SJCRH30 (cell line): ENCODE measurements at regions not wholly inside any gene's neighbourhood (a gene's known extent, or its start where the extent isn't known, plus 50 kb on each side); places are given as distances from the start of the nearest gene placed in this dataset.

Source experiments
- DNase-seq, 2 experiments: peaks; one replicate each; pipeline ENCODE4 v3.0.0-alpha.2; 2015 to 2020
- H3K27ac ChIP-seq: fragments of 250-450 bp; sonication (Bioruptor Pico); 2 replicates; pipeline ENCODE4 v1.5.1; 2020; ENCODE audit warnings: mild to moderate bottlenecking, moderate library complexity
- H3K27me3 ChIP-seq: fragments of 250-450 bp; sonication (Bioruptor Pico); 2 replicates; pipeline ENCODE4 v1.5.1; 2020; ENCODE audit warnings: mild to moderate bottlenecking, moderate library complexity
- H3K36me3 ChIP-seq: fragments of 250-450 bp; sonication (Bioruptor Pico); 2 replicates; pipeline ENCODE4 v1.5.1; 2020; ENCODE audit warnings: mild to moderate bottlenecking, moderate library complexity
- H3K4me1 ChIP-seq: fragments of 250-450 bp; sonication (Bioruptor Pico); 2 replicates; pipeline ENCODE4 v1.5.1; 2020; ENCODE audit warnings: mild to moderate bottlenecking, moderate library complexity
- H3K4me3 ChIP-seq: fragments of 250-450 bp; sonication (Bioruptor Pico); 2 replicates; pipeline ENCODE4 v1.5.1; 2020; ENCODE audit warnings: mild to moderate bottlenecking, moderate library complexity
- H3K9me3 ChIP-seq: fragments of 250-450 bp; sonication (Bioruptor Pico); replicated peaks from 2 replicates; pipeline ENCODE4 v1.5.1; 2020; ENCODE audit warnings: mild to moderate bottlenecking, moderate library complexity

DNA sequence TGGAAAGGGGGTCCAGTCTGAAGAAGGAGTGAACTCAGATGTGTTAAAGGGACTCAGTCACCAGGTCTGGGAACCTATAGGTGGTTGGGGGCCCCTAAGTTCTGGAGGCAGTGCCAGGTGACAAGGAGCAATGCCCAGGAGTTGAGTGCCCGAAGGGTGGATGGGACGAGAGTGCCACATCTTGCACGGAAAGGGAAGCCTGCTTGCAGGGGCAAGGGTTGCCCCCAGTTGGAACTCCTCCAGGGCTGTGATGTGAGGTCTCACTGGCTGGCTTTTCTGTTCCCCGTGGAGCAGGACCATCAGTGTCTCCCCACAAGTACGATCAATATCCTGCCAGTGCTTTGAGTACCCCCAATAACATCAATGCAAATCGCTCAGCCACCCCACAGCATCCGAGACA lies 107.3 kb downstream of the TOMM20 start:
- peak overlapping the region; percentile 88 for H3K27ac ChIP-seq
- no peak overlapping the region for H3K4me3 ChIP-seq
- no peak for DNase-seq
- H3K4me1 ChIP-seq = peaks cover 78% of the 10 kb centered on the region
- no peaks in the 10 kb centered on the region for H3K9me3 ChIP-seq
- no peaks in the 10 kb centered on the region for H3K27me3 ChIP-seq
- no peaks in the 10 kb centered on the region for H3K36me3 ChIP-seq

DNA sequence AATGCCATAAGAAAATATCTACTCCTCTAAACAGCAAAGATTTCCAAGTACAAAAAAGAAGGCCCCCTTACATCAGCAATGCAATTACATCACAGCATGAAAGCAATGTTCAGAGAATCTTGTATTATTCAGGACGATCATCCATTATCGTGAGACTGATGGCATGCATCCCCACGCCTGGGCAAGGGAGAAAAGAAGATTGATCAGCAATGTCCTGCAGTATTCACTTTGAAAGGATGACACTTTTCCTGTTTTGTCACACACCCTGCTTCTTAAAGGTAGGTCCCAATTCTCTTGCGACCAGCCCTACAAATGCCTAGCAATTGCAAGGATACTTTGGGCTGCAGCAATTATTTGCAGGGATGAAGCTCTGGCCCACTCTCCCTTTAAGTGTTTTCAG lies 108.7 kb downstream of the TOMM20 start:
- Histone ChIP-seq H3K4me3 (no peak overlapping the region), H3K27me3 (no peaks in the 10 kb centered on the region), H3K36me3 (no peaks in the 10 kb centered on the region), H3K27ac (peak overlapping the region; percentile 74), H3K9me3 (no peaks in the 10 kb centered on the region), H3K4me1 (peaks cover 77% of the 10 kb centered on the region)
- DNase-seq = no peak

DNA sequence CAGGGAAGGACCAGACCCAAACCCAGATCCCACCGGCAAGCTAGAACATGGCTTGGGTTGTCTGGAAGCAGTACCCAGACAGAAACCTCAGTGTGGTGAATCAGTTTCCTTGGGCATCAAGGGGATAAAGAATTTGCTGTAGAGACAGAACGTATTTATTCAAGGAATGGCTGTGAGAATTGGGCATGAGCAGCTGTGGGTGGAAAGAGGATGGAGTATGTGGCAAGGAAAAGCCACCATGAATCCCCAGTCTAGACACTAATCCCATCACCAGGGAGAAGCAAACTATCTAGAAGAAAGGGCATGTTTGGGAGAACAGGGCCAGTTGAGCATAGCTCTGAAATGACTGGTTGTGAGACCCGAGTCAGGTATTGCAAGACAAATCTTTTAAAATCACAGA lies 109.2 kb downstream of the TOMM20 start:
- peak; percentile 35 to 62 for DNase-seq
- Histone ChIP-seq H3K27ac (peak overlapping the region; percentile 74), H3K4me1 (peaks cover 72% of the 10 kb centered on the region)

DNA sequence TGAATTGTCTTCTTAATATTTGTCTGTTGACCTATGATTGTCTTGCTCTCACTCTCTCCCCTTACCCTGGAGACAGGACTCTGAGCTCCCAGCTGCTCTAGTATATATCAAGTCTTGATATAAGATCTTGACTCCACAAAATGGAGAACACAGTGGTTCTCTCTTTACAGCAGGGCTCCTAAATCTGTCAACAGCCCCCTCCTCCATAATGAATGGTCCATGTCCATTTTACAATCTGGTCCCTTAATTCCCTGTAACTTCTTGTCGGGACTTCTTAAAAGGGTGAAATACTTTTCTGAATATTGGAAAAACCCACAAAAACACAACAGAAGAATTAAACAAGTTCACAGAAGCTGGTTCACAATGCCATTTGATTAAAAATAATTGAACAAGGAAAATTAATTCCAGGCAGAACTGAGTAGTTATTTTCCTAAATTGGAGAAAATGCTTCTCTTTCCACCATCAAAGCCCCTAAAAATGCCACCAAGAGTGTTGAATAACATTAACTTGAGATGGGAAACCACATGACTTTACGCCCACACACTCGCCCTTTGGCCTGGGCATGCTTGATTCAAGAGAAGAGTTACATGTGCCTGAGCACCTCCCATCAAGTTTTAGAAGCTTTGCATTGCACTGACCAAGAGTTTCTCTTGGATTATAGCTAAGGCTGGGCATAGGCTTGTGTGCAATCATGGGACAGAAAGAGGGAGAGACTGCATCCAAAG lies 109.8 kb downstream of the TOMM20 start:
- peaks cover 66% of the 10 kb centered on the region for H3K4me1 ChIP-seq
- peak overlapping the region; percentile 74 for H3K27ac ChIP-seq
- H3K4me3 ChIP-seq = no peak overlapping the region
- no peaks in the 10 kb centered on the region for H3K27me3 ChIP-seq
- no peak for DNase-seq
- H3K9me3 ChIP-seq = no peaks in the 10 kb centered on the region
- H3K36me3 ChIP-seq = no peaks in the 10 kb centered on the region

More for the DNA sequence above, 109.2 kb downstream of the TOMM20 start:
- Histone ChIP-seq H3K27me3 (no peaks in the 10 kb centered on the region), H3K36me3 (no peaks in the 10 kb centered on the region), H3K4me3 (no peak overlapping the region), H3K9me3 (no peaks in the 10 kb centered on the region)

DNA sequence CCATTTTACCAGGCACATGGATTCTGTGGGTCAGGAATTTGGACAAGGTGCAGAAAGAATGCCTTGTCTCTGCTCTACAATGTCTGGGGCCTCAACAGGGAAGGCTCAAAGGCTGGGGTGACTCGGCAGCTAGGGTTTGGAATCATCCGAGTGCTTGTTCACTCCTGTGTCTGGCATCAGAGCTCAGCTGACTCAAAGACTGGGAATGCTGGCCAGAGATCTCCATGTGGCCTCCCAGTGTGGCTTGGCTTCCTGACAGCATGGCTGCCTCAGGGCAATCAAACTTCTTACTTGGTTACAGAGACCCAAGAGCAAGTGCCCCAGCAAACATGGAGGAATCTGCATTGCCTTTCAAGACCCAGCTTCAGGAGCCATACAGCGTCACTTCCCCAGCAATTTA lies 110.5 kb downstream of the TOMM20 start:
- H3K27ac ChIP-seq = peak overlapping the region; percentile 74
- H3K9me3 ChIP-seq = no peaks in the 10 kb centered on the region
- no peak overlapping the region for H3K4me3 ChIP-seq
- H3K4me1 ChIP-seq = peaks cover 64% of the 10 kb centered on the region
- DNase-seq = peak; percentile 72 to 77
- no peaks in the 10 kb centered on the region for H3K27me3 ChIP-seq
- no peaks in the 10 kb centered on the region for H3K36me3 ChIP-seq

DNA sequence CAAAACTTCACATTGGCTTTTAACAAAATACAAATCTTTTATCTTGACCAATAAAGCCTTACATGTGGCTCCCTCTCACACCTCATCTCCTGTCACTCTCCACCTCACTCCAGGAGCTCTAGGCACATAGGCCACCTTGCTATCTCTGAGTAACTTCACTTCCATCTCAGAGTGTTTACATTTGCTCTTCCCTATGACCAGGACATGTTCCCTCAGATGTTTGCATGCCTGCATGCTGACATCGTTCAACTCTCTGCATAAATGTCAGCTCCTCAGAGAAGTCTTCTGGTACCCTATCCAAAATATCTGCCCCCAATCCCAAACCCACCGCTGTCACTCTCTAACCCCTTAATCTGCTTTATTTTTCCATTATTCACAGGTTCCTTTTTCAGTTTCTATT lies 110.9 kb downstream of the TOMM20 start:
- Histone ChIP-seq H3K4me3 (no peak overlapping the region), H3K27me3 (no peaks in the 10 kb centered on the region), H3K27ac (peak overlapping the region; percentile 74), H3K9me3 (no peaks in the 10 kb centered on the region), H3K4me1 (peaks cover 61% of the 10 kb centered on the region), H3K36me3 (no peaks in the 10 kb centered on the region)
- DNase-seq = no peak

DNA sequence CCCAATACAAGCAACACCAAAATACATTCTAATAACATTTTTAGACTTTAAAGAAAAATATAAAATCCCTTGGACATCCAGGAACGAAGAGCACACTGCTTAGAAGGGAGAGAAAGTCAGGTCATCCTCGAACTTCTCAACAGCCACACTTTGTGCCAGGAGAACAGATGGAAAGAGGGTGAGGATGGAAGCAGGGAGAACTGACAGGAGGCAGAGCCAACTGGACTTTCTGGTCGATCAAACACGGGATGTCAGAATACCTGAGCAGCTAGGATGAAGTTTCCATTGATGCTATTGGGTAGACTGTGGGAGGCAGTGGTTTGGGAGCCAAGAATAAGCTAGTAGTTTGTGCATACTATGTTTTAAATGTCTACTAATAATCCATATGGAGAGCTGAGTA lies 111.4 kb downstream of the TOMM20 start:
- no peaks in the 10 kb centered on the region for H3K27me3 ChIP-seq
- no peaks in the 10 kb centered on the region for H3K9me3 ChIP-seq
- no peaks in the 10 kb centered on the region for H3K36me3 ChIP-seq
- DNase-seq = no peak
- H3K27ac ChIP-seq = peak overlapping the region; percentile 74
- H3K4me1 ChIP-seq = peaks cover 61% of the 10 kb centered on the region
- H3K4me3 ChIP-seq = no peak overlapping the region

DNA sequence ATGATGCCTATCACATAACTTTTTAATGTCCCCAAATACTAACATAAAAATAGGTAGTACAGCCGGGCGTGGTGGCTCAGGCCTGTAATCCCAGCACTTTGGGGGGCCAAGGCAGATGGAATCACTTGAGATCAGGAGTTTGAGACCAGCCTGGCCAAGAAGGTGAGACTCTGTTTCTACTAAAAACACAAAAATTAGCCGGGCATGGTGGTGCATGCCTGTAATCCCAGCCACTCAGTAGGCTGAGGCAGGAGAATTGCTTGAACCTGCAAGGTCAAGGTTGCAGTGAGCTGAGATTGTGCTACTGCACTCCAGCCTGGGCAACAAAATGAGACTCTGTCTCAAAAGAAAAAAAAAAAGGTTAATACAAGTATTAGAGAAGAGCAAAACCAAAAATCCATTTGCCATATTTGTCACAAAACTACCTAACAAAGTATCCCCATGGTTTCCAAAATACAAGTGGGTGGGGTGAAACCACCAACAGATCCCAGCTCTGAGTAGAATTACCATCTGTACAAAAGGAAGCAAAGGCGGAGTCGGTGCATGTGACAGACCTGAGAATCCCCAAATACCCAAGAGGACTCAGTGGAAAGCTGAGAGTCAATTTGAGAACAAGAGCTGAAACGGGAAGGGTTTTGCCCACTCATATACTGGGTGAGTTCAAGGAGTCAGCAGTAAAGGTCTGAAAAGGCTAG lies 113.2 kb downstream of the TOMM20 start:
- H3K27ac ChIP-seq = no peak overlapping the region
- no peaks in the 10 kb centered on the region for H3K9me3 ChIP-seq
- H3K36me3 ChIP-seq = no peaks in the 10 kb centered on the region
- DNase-seq = no peak
- H3K4me3 ChIP-seq = no peak overlapping the region
- peaks cover 50% of the 10 kb centered on the region for H3K4me1 ChIP-seq
- H3K27me3 ChIP-seq = no peaks in the 10 kb centered on the region

DNA sequence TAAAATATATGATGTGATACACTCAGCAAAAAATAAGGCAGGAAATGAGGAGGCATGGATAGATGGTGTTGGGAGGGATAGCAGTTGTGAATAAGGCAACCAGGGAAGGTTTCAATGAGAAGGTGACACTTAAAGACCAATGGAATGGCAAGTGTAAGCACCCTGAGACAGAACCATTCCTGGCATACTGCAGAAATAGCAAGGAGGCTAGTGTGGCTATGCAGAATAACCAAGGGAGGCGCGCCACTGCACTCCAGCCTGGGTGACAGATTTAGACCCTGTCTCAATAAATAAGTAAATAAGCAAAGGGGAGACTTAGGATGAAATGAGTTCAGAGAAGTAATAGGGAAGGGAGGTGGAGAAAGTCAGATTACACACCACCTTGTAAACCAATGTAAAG lies 113.9 kb downstream of the TOMM20 start:
- H3K27ac ChIP-seq = no peak overlapping the region
- H3K4me1 ChIP-seq = peaks cover 44% of the 10 kb centered on the region
- no peaks in the 10 kb centered on the region for H3K9me3 ChIP-seq
- H3K36me3 ChIP-seq = no peaks in the 10 kb centered on the region
- H3K27me3 ChIP-seq = no peaks in the 10 kb centered on the region
- no peak overlapping the region for H3K4me3 ChIP-seq
- DNase-seq = no peak

DNA sequence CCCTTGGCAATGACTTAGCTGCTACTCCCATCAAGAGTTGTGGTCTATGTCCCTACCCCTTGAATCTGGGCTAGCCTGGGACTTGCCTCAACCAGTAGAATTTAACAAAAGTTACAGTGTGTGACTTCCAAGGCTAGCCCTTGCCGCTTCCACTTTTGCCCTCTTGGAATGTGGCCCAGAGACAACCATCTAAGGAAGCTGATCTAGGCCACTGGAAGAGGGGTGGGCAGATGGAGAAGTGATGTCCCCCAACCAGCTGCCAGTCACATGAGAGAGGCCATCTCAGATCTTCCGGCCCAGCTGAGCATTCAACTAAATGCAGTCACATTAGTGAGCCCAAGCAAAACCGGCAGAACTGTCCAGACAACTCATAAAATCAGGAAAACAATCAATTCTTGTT lies 115.1 kb downstream of the TOMM20 start:
- Histone ChIP-seq H3K36me3 (no peaks in the 10 kb centered on the region), H3K27ac (no peak overlapping the region), H3K4me3 (no peak overlapping the region), H3K27me3 (no peaks in the 10 kb centered on the region), H3K9me3 (no peaks in the 10 kb centered on the region), H3K4me1 (peaks cover 31% of the 10 kb centered on the region)
- no peak for DNase-seq

DNA sequence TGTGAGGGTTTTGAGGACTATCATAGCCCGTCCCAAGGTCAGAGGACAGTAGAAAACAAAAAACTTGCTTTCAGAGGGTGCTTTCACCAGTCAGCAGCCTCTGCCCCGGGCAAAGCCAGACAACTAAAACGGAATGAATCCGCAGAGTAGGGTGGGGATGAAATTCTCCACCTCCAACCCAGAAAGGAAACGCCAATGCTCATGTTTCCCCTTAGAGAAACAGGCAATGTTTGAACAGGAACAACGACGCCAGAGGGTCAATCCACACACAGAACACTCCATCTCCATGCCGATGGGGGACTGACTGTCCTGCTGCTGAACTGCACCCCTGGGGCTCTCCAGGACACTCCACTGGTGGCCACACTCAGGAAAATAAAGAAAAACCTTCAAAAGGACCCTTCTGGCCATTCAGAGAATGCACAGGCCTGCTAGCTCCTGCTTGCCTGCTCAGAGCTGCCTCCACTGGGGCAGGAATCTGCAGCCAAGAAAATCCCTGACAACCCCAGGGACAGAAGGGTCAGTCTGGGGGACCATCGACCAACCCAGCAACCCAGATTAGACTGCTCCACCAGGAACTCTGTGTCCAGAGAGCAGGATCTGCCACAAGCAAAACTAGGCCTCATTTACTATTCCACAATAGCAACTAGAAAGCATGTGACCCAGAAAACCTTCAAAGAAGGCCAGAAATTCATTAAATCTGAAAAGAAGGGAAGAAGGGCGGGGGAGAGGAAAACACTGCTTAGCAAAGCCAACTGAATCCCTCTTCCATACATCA lies 116.0 kb downstream of the TOMM20 start:
- Histone ChIP-seq H3K36me3 (no peaks in the 10 kb centered on the region), H3K27me3 (no peaks in the 10 kb centered on the region), H3K4me3 (no peak overlapping the region), H3K4me1 (peaks cover 22% of the 10 kb centered on the region), H3K9me3 (no peaks in the 10 kb centered on the region), H3K27ac (peak overlapping the region; percentile 59)
- no peak for DNase-seq

DNA sequence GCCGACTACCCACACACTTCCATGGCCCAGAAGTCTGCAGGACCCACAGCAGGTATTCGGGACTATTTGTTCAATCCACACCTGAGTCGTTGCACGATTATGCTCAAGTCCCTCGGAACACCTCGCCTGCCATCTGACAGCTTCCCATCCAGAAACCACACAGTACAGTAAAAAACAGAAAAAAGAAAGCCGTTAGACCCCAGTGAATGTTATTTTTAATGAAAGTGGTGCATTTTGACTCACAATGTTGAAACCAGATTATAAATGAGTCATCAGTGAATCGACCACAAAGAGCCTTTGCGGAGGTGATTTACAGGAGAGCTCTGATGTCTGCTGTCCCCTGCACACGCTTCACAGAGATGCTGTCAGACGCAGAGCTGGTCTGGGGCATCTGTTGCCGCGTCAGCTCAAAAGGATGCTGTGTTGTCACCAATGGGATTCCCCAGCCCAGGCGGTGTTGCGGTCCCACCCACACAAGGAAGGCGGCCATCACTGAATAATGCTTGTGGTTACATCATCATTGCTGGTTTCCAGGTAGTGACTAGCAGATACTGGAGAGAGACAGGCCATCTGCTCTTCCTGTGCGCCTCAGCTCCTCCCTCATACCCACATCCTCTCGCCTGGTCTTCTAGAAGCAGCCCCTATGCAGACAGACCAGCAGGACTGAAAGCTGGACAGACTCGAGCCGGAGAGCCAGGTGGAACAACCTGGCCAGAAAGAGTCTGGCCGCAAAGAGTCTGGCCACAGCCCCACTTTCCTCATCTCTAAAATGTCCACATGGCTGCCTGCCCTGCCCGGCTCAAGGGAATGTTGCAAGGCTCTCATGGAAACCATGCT lies 116.8 kb downstream of the TOMM20 start:
- H3K9me3 ChIP-seq = no peaks in the 10 kb centered on the region
- H3K27ac ChIP-seq = peak overlapping the region; percentile 59
- no peaks in the 10 kb centered on the region for H3K27me3 ChIP-seq
- DNase-seq = peak; percentile 83 to 85
- H3K4me1 ChIP-seq = peaks cover 15% of the 10 kb centered on the region
- H3K4me3 ChIP-seq = no peak overlapping the region
- no peaks in the 10 kb centered on the region for H3K36me3 ChIP-seq

DNA sequence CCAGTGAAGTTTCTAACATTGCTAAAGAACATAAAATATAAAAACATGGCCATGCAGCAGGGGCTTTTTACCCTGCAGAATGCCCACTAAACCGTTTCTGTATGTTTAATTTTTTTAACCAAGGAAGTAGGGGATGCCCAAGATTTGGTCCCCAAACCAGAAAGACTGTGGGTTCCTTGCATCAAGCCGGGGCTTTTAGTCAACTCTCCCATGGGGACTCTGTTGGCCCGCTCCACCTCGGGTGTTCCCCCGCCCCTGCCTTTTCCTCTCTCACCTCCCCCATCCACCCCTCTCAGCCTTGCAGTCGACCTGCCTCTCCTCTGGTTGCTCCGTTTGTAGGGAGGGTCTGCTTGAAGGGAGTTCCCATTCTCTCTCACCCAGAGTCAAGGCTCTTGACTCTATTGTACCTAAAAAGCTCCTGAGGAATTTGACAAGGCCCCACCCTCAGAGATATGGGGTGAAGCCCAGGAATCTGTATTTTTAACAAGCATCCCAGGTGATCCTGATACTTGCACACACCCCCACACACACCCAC lies 117.5 kb downstream of the TOMM20 start:
- Histone ChIP-seq H3K27ac (peak overlapping the region; percentile 8; the same call in 1 of the 2 replicates), H3K4me3 (no peak overlapping the region), H3K9me3 (no peaks in the 10 kb centered on the region), H3K27me3 (no peaks in the 10 kb centered on the region), H3K36me3 (no peaks in the 10 kb centered on the region), H3K4me1 (peaks cover 15% of the 10 kb centered on the region)
- DNase-seq = no peak

DNA sequence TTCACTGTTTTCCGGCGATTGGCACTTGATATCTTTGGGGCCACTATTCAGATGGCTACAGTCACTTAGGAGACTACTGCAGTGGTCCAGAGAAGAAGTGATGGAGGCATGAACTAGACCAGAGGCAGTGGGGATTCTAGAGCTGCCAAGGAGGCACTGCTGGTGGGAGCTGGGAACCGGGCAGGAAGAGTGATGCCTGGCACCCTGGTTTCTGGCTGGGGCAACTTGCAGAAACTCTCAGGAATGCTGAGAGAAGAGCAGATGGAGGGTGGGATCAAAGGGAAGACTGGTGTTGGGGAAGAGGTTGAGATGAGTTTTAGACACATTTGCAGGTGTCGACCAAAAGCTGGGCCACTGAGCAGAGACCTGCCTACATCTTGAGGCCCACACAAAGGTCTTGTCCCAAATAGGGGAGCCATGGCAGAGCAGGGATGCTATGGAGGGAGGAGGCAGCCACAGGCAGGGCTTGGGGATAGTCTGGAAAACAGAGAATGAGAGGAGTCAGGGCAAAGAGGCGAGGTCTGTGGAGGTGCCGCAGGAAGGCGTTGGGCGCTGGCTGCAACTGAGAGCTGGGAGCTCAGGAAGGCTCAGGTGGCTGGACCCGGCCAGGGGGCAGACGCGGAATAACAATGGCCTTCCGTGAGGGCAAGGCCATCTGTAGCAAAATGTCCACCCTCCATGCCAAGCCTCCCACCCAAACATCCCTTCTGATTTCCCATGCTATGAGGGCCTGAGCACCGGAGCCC lies 118.9 kb downstream of the TOMM20 start:
- Histone ChIP-seq H3K4me3 (no peak overlapping the region), H3K9me3 (no peaks in the 10 kb centered on the region), H3K27me3 (no peaks in the 10 kb centered on the region), H3K27ac (no peak overlapping the region), H3K36me3 (no peaks in the 10 kb centered on the region), H3K4me1 (peaks cover 11% of the 10 kb centered on the region; the same call in 1 of the 2 replicates)
- DNase-seq = no peak
